Middle frontal gyrus (tissue), 1 donor: ENCODE measurements at regions not wholly inside any gene's neighbourhood (a gene's known extent, or its start where the extent isn't known, plus 50 kb on each side); places are given as distances from the start of the nearest gene placed in this dataset.
"Not testable (repeated sequence)": the region's sequence is repeated elsewhere in the genome, so short reads cannot be mapped to it uniquely, and the experiment has no call there.

Experiments used
- DNase-seq: peaks from one replicate; pipeline ENCODE4 v3.0.0-alpha.2; 2015; ENCODE audit warnings: low spot score; ENCODE audit errors: extremely low spot score

DNA sequence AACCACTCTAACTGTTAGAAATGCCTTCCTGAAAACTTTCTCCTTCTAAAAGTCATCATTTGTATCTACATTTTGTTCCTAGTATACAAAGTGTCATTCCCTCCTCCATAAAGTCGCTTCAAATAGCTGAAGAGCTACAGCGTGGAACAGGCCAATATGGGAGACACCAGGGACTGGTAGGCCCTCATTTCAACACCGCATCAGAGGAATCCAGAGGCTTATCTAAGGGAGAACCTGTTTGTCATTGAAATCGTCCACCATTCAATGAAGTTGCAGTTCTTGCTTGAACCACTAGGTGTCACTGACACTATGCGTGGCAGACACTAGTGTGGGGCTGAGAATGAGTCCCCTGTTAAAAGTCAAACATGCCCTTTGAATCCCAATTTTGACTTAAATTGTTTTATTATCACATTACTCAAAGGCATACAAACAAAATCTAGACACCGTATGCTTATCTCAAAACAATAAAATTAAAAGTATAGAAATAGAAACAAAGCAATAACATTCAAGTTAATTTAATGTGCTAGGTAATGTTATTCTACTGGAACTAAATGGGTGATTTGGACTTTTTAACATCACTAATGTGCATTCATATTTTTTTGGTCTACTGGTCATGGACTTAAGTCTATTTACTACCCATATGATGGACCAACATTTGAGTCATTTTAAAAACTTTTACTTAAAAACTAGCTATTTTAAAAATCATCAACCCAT, 182.3 kb downstream of the FCRL5 start:
- peak; percentile 17 for DNase-seq

DNA sequence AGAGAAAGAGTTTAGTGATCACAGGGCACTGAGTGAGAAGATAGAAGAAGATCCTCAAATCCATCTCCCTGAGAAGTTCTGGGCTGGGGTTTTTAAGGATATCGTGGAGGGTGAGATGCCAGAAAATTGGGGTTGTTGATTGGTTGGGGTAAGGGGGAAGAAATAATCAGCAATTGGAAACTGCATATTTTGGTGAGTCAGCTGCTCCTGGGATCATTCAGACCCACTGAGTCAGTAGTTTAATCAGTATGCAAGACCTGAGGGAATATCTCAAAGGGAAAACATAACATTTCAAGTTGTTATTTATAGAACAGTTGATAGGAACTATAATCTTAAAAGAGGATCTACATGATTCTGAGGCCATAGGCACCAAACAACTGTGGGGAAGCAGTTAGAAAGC, 183.4 kb downstream of the FCRL5 start:
- not testable (repeated sequence) for DNase-seq

DNA sequence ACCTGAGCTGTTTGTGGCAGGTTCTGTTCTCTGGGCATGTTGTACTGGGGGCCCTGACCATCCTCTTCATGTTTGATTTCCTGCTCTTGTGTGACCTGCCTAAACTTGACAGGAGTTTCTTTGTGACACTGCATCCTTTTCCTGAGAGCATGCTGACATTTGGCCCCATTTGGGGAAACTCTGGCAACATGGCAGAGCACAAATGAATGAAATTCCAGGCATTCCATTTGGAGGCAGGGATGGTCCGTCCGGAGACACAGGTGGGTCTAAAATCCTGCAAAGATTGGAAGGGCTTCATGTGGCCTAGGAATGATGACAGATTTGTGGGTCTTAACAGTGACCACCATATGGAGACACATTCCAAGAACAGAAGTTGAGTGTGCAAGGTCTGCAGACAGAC, 184.0 kb downstream of the FCRL5 start:
- no peak for DNase-seq

DNA sequence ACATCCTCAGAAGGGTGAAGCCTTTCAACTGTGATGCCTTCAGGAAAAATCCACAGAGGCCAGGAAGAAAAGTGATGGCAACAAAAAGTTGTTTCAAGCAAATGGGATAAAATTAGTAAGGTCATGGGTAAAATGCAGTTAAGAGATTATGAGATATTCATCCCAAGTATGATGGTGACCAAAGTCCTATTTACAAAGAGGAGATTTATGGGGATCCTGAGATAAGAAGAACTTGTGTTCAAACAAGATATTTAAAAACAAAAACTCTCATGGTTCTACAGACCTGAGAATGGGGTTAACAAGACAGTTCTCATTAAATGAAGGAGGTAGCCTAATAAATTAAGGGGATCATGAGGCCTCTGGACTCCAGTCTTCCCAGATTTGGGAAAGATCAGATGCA, 184.4 kb downstream of the FCRL5 start:
- DNase-seq = no peak

DNA sequence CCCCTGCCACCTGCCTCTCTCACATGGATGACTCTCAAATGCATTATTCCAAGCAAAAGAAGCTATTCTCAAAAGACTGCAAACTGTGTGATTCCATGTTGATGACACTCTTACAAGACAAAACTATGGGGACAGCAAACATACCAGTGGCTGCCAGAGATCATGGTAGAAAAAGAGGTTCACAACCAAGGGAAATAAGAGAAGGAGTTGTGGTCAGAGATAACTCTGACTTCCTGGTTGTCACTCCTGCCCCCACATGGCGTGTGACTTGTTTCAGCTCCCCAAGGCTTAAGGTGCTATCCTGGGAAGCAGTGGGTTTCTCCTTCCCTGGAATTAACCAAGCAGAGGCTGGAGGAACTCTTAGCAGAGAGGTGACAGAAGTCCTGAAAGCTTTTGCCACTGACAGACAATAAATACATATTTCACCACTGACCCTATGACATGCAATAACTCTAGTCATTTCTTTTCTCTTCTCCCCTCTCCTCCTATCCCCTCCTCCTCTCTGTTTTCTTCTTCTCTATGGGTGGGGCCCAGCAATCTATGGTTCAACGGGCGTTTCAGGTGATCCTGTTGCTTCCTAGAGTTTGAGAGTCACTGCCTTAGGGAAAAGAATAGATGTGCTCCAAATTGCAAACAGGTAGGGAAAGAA, 185.1 kb downstream of the FCRL5 start:
- DNase-seq = no peak

DNA sequence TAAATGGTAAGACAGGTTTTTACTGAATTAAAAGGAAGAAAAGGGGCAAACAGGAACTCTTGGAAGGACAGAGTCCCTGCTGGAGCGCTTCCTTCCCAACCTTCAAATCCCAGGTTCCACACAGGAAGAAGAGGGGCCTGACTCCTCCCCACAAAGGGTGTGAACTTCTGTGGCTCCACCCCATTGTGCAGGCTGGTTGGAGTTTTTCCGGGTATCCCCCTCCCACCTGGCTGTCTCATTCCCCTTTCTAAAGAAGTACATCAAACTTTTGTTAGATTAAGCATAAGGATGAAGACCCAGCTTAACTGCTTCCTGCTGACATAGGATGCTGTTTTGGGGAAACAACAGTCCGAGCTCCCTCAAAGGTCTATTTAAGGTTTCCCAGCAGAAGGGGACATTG, 187.7 kb downstream of the FCRL5 start:
- DNase-seq = no peak

DNA sequence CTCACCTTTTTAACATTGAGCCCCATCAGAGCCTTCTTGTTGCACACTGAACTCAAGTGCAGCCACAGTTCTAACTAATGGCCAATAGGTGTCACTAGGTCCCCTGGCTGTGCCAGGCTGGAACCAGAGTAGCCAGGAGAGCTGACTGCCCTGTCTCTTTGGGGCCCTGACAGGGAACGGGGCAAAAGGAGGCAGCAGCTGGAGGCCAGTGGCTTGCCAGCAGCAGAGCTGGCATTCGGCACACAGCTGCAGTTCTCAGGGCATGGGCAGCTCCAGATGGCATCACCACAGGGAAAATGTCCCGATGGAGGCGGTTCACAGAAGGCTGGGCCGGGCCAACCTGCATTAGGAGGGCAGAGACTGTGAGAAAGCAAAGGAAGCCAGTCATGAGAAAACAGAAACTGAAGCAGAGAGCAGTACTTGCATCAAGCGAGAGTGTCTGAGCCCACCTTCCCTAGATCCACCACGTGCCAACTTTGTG, 188.6 kb downstream of the FCRL5 start:
- no peak for DNase-seq

DNA sequence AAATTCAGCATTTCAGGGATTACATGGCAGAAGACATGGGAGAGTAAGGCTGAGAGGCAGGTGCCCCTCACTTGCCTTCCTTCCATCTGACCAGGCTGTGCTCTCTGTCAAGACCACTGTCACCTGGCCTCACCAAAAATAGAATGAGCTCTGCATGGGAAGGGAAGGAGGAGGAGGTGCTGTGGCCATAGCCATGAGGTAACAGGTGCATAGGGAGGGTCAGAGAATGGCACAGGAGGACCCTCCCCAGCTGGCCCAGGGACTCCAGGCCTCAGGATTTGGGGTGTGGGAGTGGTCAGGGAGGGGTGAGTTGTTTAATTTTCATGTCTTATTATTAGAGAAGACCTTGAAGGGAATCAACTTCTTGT, 192.3 kb downstream of the FCRL5 start:
- DNase-seq = no peak

DNA sequence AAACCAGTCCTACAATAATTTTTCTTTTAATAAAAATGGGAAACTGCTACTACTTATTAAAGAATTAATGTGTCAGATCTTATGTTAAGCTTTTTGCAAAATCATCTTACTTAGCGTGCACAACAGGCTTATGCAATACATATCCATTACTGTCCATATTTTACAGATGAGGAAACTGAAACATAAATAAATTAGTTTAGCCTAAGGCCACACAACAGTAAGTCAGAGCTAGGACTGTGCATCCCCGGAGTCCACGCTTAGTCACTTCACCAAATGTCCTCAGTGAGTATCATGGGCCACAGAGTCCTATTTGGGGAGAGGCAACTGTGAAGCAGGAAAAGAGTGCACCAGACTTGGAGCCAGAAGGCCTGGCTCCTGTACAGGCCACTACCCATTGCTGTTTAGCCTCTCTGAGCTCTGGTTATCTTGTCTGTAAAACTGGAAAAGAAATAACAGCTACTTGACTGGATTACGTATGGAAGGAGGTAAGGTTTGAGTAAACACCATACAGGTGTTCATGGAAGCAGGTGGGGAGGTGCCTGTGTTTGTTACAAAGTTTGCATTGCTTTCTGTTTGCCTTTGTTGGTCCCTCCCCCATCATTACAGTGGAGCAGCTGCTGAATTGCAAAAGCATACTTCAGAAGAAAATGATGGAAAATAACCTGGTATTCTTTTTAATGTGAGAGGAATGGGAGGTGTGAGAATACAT, 192.8 kb downstream of the FCRL5 start:
- no peak for DNase-seq

DNA sequence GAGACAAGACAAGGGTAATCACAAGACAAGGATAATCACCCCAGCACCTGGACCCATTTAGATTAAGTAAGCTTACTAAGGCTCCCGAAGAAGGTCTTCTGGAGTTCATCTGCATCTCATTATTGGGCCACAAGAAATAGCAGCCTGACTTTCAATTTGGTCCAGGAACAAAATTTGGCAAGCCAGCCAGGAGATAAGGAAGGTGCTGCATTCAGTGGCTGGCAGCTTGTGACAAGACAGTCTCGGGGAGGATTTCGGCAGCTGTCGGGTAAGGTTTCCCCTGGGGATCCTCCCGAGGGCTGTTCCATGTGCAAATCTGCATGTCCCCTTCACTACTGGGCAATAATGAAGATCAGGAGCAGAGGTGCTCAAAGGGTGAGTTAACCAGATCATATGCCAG, 195.2 kb downstream of the FCRL5 start:
- DNase-seq = no peak

DNA sequence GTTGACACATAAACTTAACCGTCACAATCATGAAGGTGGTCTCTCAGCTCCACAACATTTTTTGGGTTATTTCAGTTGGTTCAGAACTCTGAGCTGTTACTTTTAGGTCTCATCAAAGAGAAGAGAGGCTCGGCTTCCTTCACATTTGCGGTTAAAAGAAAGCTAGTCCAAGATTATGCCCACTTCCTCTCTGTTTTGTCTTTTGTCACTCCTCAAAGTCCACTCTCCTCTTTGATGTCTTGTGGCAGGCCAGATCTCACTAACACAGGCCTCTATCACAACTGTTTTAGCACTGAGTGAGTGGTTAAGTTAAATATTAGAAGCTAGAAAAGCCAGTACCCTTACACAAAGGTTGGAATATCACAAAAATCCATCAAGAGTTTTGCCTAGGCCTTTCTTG, 195.7 kb downstream of the FCRL5 start:
- no peak for DNase-seq

DNA sequence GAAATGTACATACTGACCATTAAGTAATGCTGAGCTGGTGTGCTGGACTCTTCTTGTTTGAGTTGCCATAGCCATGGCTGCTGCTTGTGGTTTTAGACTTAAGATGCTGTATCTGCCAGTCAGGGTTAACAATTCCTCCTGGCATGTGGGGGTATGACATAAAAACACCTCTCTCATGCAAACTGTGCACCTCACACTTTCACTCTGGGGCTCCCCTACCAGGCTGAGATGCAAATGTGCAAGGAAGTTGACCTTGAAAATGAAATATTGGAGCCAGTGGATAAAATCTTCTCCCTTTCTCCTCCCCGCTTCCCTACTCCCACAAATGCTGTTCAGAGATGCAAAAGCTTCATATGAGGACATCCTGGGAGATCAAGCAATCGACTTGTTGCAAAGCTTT, 198.8 kb downstream of the FCRL5 start:
- no peak for DNase-seq

DNA sequence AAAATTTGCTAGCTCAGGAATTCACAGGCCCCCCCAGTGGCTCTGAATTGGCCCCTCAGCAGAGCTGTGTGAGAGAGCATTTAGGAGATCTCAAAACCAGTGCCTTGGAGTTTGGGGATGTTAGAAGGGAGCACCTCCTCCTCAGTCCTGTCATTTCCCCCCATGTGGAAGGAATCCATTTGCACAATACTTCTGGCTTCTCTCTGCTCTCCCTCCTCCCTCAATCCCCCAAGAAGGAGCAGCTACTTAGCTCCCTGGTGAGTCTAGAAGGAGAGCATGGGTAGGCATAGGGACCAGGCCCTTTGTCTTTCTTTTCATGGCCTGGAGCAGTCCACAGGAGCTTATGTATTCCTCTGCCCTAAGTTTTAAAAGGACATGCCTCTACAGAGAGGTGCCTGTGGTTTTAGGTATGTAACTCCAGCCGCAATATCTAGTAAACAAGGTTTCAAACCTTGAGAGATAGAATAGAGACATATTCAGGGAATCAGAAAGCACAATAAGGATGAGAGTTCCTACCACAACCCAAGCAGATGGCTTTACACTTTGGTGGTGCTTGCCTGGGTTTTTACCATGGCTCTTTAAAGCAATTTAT, 199.4 kb downstream of the FCRL5 start:
- DNase-seq = no peak

DNA sequence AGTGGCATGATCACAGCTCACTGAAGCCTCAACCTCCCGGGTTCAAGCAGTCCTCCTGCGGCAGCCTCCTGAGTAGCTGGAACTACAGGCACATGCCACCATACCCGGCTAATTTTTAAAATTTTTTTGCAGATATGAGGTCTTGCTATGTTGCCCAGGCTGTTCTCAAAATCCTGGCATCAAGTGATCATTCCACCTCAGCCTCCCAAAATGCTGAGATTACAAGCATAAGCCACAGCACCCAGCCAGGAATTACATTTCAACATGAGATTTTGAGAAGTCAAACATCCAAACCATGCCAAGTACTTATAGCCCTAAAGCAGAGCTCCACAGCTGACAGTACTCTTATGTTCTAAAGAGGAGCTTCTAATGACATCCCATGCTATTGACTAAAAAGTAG, 200.1 kb downstream of the FCRL5 start:
- no peak for DNase-seq

DNA sequence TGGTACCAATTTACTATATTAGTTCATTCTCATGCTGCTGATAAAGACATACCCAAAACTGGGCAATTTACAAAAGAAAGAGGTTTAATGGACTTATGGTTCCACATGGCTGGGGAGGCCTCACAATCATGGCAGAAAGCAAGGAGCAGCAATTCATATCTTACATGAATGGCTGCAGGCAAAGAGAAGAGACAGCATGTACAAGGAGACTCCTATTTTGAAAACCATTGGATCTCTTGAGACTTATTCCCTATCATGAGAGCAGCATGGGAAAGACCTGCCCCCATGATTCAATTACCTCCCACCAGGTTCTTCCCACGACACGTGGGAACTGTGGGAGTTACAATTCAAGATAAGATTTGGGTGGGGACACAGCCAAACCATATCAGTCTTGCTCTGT, 200.5 kb downstream of the FCRL5 start:
- DNase-seq = not testable (repeated sequence)

DNA sequence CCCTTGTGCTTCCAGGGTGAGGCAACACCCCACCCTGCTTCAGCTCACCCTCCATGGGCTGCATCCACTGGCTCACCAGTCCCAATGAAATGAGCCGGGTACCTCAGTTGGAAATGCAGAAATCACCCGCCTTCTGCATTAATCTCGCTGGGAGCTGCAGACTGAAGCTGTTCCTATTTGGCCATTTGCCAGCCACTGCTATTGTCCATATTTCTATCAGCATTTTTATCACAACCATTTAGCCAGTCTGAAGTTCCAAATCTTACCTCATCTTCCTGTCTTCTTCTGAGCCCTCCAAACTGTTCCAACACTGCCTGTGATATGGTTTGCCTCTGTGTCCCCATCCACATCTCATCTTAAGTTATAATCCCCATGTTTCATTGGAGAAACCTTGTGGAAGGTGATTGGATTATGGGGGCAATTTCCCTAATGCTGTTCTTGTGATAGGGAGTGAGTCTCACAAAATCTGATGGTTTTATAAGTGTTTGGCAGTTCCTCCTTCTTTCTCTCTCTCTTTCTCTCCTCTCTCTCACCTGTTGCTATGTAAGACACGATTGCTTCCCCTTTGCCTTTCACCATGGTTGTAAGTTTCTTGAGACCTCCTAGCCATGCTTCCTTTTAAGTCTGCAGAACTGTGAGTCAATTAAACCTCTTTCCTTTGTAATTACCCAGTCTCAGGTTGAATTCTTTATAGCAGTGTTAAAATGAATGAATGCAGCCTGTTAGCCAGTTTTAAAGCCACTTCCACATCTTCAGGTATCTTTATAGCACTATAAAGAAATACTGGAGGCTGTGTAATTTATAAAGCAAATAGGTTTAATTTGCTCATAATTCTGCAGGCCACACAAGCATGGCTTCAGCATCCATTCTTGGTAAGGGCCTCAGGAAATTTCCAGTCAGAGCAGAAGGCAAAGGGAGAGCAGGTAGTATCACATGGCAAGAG, 203.5 kb downstream of the FCRL5 start:
- DNase-seq = no peak

DNA sequence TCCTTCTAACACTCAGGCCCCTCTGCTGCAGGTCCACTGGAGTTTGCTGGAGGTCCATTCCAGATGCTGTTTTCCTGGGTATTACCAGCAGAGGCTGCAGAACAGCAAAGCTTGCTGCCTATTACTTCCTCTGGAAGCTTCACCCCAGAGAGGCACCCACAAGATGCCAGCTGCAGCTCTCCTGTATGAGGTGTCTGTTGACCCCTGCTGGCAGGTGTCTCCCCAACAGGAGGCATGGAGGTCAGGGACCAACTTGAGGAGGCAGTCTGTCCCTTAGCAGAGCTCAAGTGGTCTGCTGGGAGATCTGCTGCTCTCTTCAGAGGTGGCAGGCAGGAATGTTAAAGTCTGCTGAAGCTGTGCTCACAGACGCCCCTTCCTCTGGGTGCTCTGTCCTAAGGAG, 204.8 kb downstream of the FCRL5 start:
- no peak for DNase-seq

DNA sequence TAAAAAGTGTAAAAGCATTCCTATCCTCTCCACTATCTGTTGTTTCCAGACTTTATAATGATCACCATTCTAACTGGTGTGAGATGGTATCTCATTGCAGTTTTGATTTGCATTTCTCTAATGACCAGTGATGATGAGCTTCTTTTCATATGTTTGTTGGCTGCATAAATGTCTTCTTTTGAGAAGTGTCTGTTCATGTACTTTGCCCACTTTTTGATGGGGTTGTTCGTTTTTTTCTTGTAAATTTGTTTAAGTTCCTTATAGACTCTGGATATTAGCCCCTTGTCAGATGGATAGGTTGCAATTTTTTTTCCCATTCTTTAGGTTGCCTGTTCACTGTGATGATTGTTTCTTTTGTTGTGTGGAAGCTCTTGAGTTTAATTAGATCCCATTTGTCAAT, 199.6 kb upstream of the ETV3 start:
- not testable (repeated sequence) for DNase-seq

DNA sequence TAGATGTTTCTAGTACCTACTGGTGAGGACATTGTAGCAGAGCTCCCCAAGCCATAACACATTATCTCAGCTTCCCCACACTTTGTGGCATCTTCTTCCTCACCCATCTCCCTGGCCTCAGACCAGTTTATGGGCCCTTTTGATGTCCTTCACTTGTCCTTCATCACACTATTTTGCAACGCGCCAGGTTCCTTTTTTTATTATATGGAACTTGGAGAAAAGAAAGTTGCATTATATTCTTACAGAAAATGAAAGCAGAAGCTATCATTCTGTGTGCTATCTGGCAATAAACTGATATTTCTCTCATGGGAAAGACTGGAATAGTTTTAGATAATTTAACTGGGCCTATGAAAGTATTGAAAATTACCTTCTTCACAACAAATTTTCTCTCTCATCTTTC, 196.9 kb upstream of the ETV3 start:
- DNase-seq = no peak

DNA sequence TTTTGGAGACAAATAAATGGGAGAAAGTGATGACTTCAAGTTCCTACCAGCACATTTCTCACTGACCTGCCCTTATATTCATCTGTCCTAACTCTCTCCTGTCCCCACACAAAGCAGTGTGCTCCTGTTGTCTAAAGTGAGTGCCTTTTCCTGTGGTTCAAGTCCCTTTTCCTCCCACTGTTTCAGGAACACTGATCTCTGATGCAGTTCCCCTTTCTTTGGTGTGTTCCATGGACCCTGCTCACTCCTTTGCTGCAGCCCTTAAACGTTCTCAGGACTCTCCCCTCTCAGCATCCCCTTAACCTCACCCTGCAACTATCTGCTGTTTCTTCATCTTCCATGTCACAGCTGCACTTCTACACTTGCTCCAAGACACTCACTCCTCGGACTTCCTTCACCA, 195.8 kb upstream of the ETV3 start:
- DNase-seq = no peak

DNA sequence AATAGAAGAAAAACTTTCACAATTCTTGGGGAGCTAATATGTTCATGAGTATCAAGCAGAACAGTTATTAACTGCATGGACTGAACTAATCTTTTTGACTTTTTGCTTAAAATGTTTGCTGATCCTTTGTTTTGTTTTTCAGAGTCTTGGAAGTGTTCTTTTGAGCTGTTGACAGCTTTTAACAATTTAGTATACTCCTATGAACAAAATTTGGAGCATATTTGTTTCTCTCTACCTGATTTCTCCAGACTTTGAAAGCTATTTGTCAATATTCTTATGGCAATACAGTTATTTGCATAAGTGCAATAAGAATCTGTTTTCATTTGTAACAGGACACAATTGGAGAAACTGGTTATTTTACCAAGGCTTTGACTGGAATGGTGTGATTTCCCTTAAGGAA, 192.0 kb upstream of the ETV3 start:
- DNase-seq = not testable (repeated sequence)
